HUDEP-2 (cell line): ENCODE measurements at regions not wholly inside any gene's neighbourhood (a gene's known extent, or its start where the extent isn't known, plus 50 kb on each side); places are given as distances from the start of the nearest gene placed in this dataset.

Experiments
- DNase-seq, 76 experiments: peaks; one replicate each; lab custom pipeline; 2025; ENCODE audit not compliant: unreplicated experiment in 76 of 76; lab: John Stamatoyannopoulos, UW

- DNase-seq = no peak
These were observed 332.8 kb upstream of the SOX11 start for GRCh38 chr2:5359397-5359796.

- no peak for DNase-seq
These were observed 332.1 kb upstream of the SOX11 start for GRCh38 chr2:5360081-5360480.

GRCh38 chr2:5364361-5364760, 327.8 kb upstream of the SOX11 start:
- no peak for DNase-seq

GRCh38 chr2:5365871-5366461, 326.2 kb upstream of the SOX11 start:
- DNase-seq = peak in 63 of 76 experiments; percentile 1 to 79 (median 38)

GRCh38 chr2:5367321-5367720, 324.9 kb upstream of the SOX11 start:
- no peak for DNase-seq

GRCh38 chr2:5368263-5368662, 323.9 kb upstream of the SOX11 start:
- no peak for DNase-seq

- DNase-seq = no peak
These were observed 322.7 kb upstream of the SOX11 start for GRCh38 chr2:5369510-5369909.

GRCh38 chr2:5370158-5370557, 322.0 kb upstream of the SOX11 start:
- no peak for DNase-seq

GRCh38 chr2:5372141-5372540, 320.0 kb upstream of the SOX11 start:
- no peak for DNase-seq

- no peak for DNase-seq
These were observed 319.0 kb upstream of the SOX11 start for GRCh38 chr2:5373200-5373599.

- DNase-seq = no peak
These were observed 317.4 kb upstream of the SOX11 start for GRCh38 chr2:5374762-5375161.

- DNase-seq = no peak
These were observed 314.9 kb upstream of the SOX11 start for GRCh38 chr2:5377323-5377722.

GRCh38 chr2:5379811-5380210, 312.4 kb upstream of the SOX11 start:
- no peak for DNase-seq

- no peak for DNase-seq
These were observed 306.6 kb upstream of the SOX11 start for GRCh38 chr2:5385596-5385995.

GRCh38 chr2:5387406-5387805, 304.8 kb upstream of the SOX11 start:
- no peak for DNase-seq

GRCh38 chr2:5389740-5390139, 302.4 kb upstream of the SOX11 start:
- DNase-seq = no peak

GRCh38 chr2:5391362-5391761, 300.8 kb upstream of the SOX11 start:
- no peak for DNase-seq

GRCh38 chr2:5392658-5393057, 299.5 kb upstream of the SOX11 start:
- DNase-seq = no peak

- no peak for DNase-seq
These were observed 298.7 kb upstream of the SOX11 start for GRCh38 chr2:5393474-5393873.

- no peak for DNase-seq
These were observed 298.0 kb upstream of the SOX11 start for GRCh38 chr2:5394223-5394622.

- DNase-seq = no peak
These were observed 291.0 kb upstream of the SOX11 start for GRCh38 chr2:5401115-5401657.

- DNase-seq = no peak
These were observed 288.8 kb upstream of the SOX11 start for GRCh38 chr2:5403392-5403791.

GRCh38 chr2:5409898-5410381, 282.2 kb upstream of the SOX11 start:
- no peak for DNase-seq
